ENCODE measurements at regions not wholly inside any gene's neighbourhood (a gene's known extent, or its start where the extent isn't known, plus 50 kb on each side); places are given as distances from the start of the nearest gene placed in this dataset.
"Not testable (repeated sequence)": the region's sequence is repeated elsewhere in the genome, so short reads cannot be mapped to it uniquely, and the experiment has no call there.

- TF ChIP-seq CTCF, POLR2A (IDR thresholded peaks at IDR 0.05): not testable (repeated sequence)
Observed at GRCh38 chr9:97241430-97241829, 66.0 kb upstream of the CCDC180 start.
